ENCODE measurements at regions not wholly inside any gene's neighbourhood (a gene's known extent, or its start where the extent isn't known, plus 50 kb on each side); places are given as distances from the start of the nearest gene placed in this dataset.

GRCh38 chr2:83873110-83873509 lies 586.0 kb downstream of the SUCLG1 start:
- TF ChIP-seq CTCF (IDR thresholded peaks at IDR 0.05) (no peak), POLR2AphosphoS5 (IDR thresholded peaks at IDR 0.05) (no peak)

Data from upper lobe of left lung (tissue), 4 donors.